ENCODE measurements at regions not wholly inside any gene's neighbourhood (a gene's known extent, or its start where the extent isn't known, plus 50 kb on each side); places are given as distances from the start of the nearest gene placed in this dataset.

GRCh38 chr18:60804415-60804814 lies 431.8 kb upstream of the MC4R start:
- DNase-seq, result no peak
- Histone ChIP-seq H3K23ac (ENCODE audit: low read depth, low read length) (no peak overlapping the region), H3K14ac (replicated peaks; ENCODE audit: low read depth, low read length) (no peak overlapping the region), H2BK120ac (ENCODE audit: low read depth, low read length) (no peak overlapping the region), H3K56ac (ENCODE audit: extremely low read depth, insufficient read depth, low read length) (no peak overlapping the region), H2AK9ac (replicated peaks; ENCODE audit: low read depth, low read length, poor library complexity) (no peak overlapping the region), H3K4me1 (ENCODE audit: control insufficient read depth, insufficient read depth, low read length) (no peaks in the 10 kb centered on the region), H3K9me1 (ENCODE audit: insufficient read depth, low read length) (no peaks in the 10 kb centered on the region), H3K79me1 (ENCODE audit: low read depth in 1 of 2, low read length in 2 of 2) (no peaks in the 10 kb centered on the region), H2AFZ (replicated peaks; ENCODE audit: low read length, poor library complexity) (no peak overlapping the region), H4K91ac (ENCODE audit: insufficient read depth, low read depth, low read length) (no peak overlapping the region), H3K9me3 (ENCODE audit: control insufficient read depth, insufficient read depth, low read length) (no peaks in the 10 kb centered on the region), H3K27me3 (ENCODE audit: control insufficient read depth, insufficient read depth, low read length) (no peaks in the 10 kb centered on the region), H3K4me3 (ENCODE audit: insufficient read depth, low read depth, low read length) (no peak overlapping the region), H2BK15ac (ENCODE audit: low read depth, low read length) (no peak overlapping the region), H2AK5ac (ENCODE audit: low read depth, low read length) (no peak overlapping the region), H3K18ac (ENCODE audit: low read depth, low read length) (no peak overlapping the region), H2BK5ac (ENCODE audit: low read depth, low read length, poor library complexity, severe bottlenecking) (no peak overlapping the region), H3K36me3 (ENCODE audit: control insufficient read depth, insufficient read depth, low read length) (no peaks in the 10 kb centered on the region), H2BK20ac (ENCODE audit: low read depth, low read length) (no peak overlapping the region), H3K4me2 (ENCODE audit: low read depth, low read length) (no peak overlapping the region), H4K5ac (ENCODE audit: low read depth, low read length) (no peak overlapping the region), H3K27ac (ENCODE audit: insufficient read depth, low read length) (no peak overlapping the region), H3K4ac (ENCODE audit: low read depth, low read length) (no peak overlapping the region), H3K9ac (ENCODE audit: low read depth, low read length) (no peak overlapping the region), H4K20me1 (ENCODE audit: insufficient read depth, low read length) (no peaks in the 10 kb centered on the region), H4K8ac (ENCODE audit: low read depth in 2 of 2, low read length in 2 of 2) (no peak overlapping the region)
- no TSS peak for BruUV-seq (replicated peaks)
- POLR2A ChIA-PET (ENCODE audit: unreplicated experiment), result no interaction called here
- dilution Hi-C loops (cut with HindIII; ENCODE audit: low sequenced_read_pairs, unreplicated experiment), result no loop called here
- ATAC-seq (ENCODE audit: low read depth), result no peak
- TF ChIP-seq MAZ (IDR thresholded peaks at IDR 0.05; ENCODE audit: borderline replicate concordance, low read depth, low read length), result no peak
- TF ChIP-seq RCOR1 (IDR thresholded peaks at IDR 0.05; ENCODE audit: insufficient replicate concordance, low read length), result no peak
- TF ChIP-seq RAD21 (IDR thresholded peaks at IDR 0.05; ENCODE audit: low read length), result no peak
- no peak for TF ChIP-seq RFX5 (IDR thresholded peaks at IDR 0.05; ENCODE audit: low read depth, low read length)
- no peak for TF ChIP-seq CHD1 (IDR thresholded peaks at IDR 0.05; ENCODE audit: low read depth, low read length)
- TF ChIP-seq NFE2L2 (IDR thresholded peaks at IDR 0.05; ENCODE audit: low read depth, low read length), result no peak
- TF ChIP-seq, protein P1, sequence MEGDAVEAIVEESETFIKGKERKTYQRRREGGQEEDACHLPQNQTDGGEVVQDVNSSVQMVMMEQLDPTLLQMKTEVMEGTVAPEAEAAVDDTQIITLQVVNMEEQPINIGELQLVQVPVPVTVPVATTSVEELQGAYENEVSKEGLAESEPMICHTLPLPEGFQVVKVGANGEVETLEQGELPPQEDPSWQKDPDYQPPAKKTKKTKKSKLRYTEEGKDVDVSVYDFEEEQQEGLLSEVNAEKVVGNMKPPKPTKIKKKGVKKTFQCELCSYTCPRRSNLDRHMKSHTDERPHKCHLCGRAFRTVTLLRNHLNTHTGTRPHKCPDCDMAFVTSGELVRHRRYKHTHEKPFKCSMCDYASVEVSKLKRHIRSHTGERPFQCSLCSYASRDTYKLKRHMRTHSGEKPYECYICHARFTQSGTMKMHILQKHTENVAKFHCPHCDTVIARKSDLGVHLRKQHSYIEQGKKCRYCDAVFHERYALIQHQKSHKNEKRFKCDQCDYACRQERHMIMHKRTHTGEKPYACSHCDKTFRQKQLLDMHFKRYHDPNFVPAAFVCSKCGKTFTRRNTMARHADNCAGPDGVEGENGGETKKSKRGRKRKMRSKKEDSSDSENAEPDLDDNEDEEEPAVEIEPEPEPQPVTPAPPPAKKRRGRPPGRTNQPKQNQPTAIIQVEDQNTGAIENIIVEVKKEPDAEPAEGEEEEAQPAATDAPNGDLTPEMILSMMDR (conservative IDR thresholded peaks at IDR 0.05; ENCODE audit: low read depth, low read length), result no peak
- TF ChIP-seq MAFK (IDR thresholded peaks at IDR 0.05; ENCODE audit: low read depth, low read length), result no peak
- TF ChIP-seq SMC3 (IDR thresholded peaks at IDR 0.05; ENCODE audit: low read depth, low read length), result no peak
- TF ChIP-seq FOS (IDR thresholded peaks at IDR 0.05; ENCODE audit: low read depth, low read length), result no peak
- TF ChIP-seq, protein P2, sequence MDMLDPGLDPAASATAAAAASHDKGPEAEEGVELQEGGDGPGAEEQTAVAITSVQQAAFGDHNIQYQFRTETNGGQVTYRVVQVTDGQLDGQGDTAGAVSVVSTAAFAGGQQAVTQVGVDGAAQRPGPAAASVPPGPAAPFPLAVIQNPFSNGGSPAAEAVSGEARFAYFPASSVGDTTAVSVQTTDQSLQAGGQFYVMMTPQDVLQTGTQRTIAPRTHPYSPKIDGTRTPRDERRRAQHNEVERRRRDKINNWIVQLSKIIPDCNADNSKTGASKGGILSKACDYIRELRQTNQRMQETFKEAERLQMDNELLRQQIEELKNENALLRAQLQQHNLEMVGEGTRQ (IDR thresholded peaks at IDR 0.05; ENCODE audit: low read depth, low read length), result no peak
- TF ChIP-seq MXI1 (IDR thresholded peaks at IDR 0.05; ENCODE audit: borderline replicate concordance, low read depth, low read length), result no peak
- no peak for TF ChIP-seq ELK1 (IDR thresholded peaks at IDR 0.05; ENCODE audit: borderline replicate concordance, low read depth, low read length)
- TF ChIP-seq CEBPB (IDR thresholded peaks at IDR 0.05; ENCODE audit: low read depth, low read length), result no peak
- TF ChIP-seq BHLHE40 (IDR thresholded peaks at IDR 0.05; ENCODE audit: low read depth, low read length), result no peak
- TF ChIP-seq POLR2A (IDR thresholded peaks at IDR 0.05; ENCODE audit: low read depth, low read length), result no peak
- intact Hi-C loops (cut with micrococcal nuclease), result no loop called here
- no CpG with 5 or more reads among the region's 3 CpGs for WGBS, 2 experiments (ENCODE audit: extremely low coverage in 2 of 2, insufficient read length in 1 of 2)
- in situ Hi-C loops (cut with MboI; ENCODE audit: low sequenced_read_pairs), result no loop called here
- CTCF ChIA-PET, result no interaction called here

Measured in IMR-90 (cell line).